ENCODE measurements at regions not wholly inside any gene's neighbourhood (a gene's known extent, or its start where the extent isn't known, plus 50 kb on each side); places are given as distances from the start of the nearest gene placed in this dataset.

DNA sequence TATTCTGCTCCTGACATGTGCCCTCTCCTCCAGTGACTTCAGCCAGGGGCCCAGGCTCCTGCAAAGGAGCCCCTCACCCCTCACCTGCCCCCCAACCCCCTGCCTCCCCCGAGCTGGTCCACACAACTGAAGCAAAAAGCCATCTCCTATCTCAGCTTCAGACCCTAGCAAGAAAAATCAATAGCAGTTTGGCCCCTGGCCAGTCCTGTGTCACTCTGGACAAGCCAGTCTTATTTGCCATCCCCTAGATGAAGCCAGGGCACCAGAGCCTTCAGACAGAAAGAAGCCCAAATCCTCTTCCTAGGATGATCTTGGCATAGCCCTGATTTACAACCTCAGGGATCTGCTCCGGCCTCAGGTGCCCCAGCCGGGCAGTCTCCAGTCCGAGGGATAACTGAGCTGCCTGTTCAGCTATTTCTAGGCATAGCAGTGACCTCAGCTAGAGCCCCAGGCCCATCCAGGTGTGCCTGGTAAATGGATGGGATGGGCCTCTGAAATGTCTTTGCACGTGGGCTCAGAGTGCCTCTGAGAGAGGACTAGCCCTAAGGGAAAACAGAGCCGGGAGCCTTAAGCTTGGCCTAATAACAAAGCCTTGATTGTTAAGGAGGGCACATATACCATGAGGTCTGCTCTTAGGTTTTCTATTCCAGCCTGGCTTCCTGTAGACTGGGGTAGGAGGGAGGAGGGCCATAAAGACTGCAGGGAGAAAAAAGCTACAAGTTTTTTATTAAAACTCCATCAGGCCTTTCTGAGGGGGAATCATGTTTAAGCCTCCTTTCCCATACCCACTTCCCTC is 242.0 kb downstream of the SHQ1 start:
- ChIA-PET CTCF (interaction anchor here (0.5 kb wide), 1 partner anchor 731 kb away, joined by 3 read pairs; no protein-coding TSS in a partner anchor), POLR2A (interaction anchor here (0.7 kb wide), 1 partner anchor 13 kb away, joined by 3 read pairs; no protein-coding TSS in a partner anchor)
- ATAC-seq (no peak), DNase-seq (no peak)
- no peak overlapping the region for H3K4me3 Mint-ChIP-seq
- H3K4me1 Mint-ChIP-seq = no peaks in the 10 kb centered on the region
- no peaks in the 10 kb centered on the region for H3K9me3 Mint-ChIP-seq (ENCODE audit: low read depth)
- H3K36me3 Mint-ChIP-seq (ENCODE audit: low read depth) = no peaks in the 10 kb centered on the region
- peaks cover 3% of the 10 kb centered on the region for H3K27me3 Mint-ChIP-seq
- intact Hi-C loops (cut with DNase I, micrococcal nuclease) = no loop called here
- no peak overlapping the region for H3K27ac Mint-ChIP-seq

DNA sequence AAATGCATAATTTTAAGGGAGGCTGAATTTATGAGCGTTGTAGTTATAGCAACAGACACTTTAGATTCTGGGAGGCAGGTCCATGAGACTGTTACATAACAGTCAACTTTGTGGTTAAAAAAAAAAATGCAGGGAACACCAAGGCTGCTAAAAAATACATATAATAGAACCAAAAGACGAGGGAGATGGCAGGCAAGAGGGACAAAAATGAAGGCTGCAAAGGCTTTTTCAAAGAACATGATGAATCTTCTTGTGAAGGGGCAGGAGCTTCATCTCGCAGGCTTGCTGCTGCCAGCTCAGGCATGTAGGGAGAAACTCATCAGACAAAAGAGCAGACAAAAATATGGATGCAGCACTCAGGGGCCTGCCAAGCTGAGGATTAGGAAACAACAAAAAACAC is 243.9 kb downstream of the SHQ1 start:
- Mint-ChIP-seq H3K9me3 (ENCODE audit: low read depth) (no peaks in the 10 kb centered on the region), H3K27me3 (peaks cover 3% of the 10 kb centered on the region), H3K36me3 (ENCODE audit: low read depth) (no peaks in the 10 kb centered on the region), H3K4me3 (no peak overlapping the region), H3K27ac (no peak overlapping the region), H3K4me1 (no peaks in the 10 kb centered on the region)
- DNase-seq = no peak
- POLR2A ChIA-PET = interaction anchor here (0.6 kb wide), 1 partner anchor 139 kb away, joined by 3 read pairs; no protein-coding TSS in a partner anchor
- CTCF ChIA-PET = no interaction called here
- intact Hi-C loops (cut with DNase I, micrococcal nuclease) = no loop called here
- ATAC-seq = no peak

DNA sequence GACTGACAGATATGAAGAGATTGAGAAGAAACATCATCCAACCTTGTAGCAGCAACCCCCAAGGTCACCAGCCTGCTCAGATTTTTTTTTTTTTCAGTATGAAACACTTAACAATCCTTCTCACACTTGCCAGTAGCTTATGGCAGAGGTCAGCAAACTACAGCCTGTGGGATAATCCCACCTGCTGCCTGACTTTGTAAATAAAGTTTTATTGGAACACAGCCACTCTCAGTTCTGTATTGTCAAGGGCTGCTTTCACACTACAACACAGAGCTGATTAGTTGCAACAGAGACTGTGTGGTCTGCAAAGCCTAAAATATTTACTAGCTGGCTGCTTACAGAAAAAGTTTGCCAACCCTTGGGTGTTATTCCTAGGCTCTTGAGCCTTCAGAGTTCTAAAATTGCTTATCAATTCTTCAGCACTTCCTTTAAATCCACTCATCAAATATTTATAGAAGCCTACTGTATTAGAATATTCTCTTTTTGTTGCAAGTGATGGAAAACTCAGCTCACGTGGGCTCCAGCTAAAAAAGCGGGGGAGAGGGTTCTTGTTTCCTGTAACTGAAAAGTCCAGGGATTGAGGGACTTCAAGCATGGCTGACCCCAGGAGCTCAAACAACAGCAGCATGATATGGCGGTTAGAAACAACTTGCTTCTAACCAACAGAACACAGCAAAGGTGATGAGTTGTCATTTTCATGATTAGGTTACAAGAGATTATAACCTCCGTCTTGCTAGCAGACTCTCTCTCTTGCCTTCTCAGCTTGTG is 246.1 kb downstream of the SHQ1 start:
- intact Hi-C loops (cut with DNase I, micrococcal nuclease) = no loop called here
- ATAC-seq (no peak), DNase-seq (no peak)
- no peak overlapping the region for H3K4me3 Mint-ChIP-seq
- no peaks in the 10 kb centered on the region for H3K4me1 Mint-ChIP-seq
- no peaks in the 10 kb centered on the region for H3K36me3 Mint-ChIP-seq (ENCODE audit: low read depth)
- H3K27ac Mint-ChIP-seq = no peak overlapping the region
- CTCF ChIA-PET = interaction anchor here (1.5 kb wide), 1 partner anchor 12 kb away, joined by 6 read pairs; no protein-coding TSS in a partner anchor
- peaks cover 3% of the 10 kb centered on the region for H3K27me3 Mint-ChIP-seq
- POLR2A ChIA-PET = no interaction called here
- no peaks in the 10 kb centered on the region for H3K9me3 Mint-ChIP-seq (ENCODE audit: low read depth)

DNA sequence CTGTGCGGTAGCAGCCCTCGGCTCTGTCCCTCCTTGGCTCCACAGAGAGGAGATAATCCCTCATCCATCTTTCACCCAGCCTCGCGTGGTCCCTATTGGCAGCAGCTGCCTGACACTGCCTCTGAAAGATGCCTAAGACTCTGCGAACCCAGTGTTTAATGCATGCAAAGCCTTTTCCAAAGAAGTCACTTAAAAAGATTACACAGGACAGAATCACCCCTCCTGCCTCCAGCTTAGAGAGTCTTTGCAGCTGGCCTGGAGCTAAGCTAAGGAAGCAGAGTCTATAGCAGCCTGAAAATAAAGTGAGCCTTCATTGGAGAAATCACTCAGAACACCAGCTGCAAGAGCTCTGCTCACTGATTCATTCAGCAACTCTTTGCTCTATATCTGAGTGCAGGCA is 247.2 kb downstream of the SHQ1 start:
- Mint-ChIP-seq H3K4me1 (no peaks in the 10 kb centered on the region), H3K4me3 (no peak overlapping the region), H3K27me3 (peaks cover 3% of the 10 kb centered on the region), H3K9me3 (ENCODE audit: low read depth) (no peaks in the 10 kb centered on the region), H3K27ac (no peak overlapping the region), H3K36me3 (ENCODE audit: low read depth) (no peaks in the 10 kb centered on the region)
- intact Hi-C loops (cut with DNase I, micrococcal nuclease) = no loop called here
- ChIA-PET CTCF (interaction anchor here (1.5 kb wide), 1 partner anchor 11 kb away, joined by 6 read pairs; no protein-coding TSS in a partner anchor), POLR2A (no interaction called here)
- ATAC-seq (no peak), DNase-seq (no peak)

DNA sequence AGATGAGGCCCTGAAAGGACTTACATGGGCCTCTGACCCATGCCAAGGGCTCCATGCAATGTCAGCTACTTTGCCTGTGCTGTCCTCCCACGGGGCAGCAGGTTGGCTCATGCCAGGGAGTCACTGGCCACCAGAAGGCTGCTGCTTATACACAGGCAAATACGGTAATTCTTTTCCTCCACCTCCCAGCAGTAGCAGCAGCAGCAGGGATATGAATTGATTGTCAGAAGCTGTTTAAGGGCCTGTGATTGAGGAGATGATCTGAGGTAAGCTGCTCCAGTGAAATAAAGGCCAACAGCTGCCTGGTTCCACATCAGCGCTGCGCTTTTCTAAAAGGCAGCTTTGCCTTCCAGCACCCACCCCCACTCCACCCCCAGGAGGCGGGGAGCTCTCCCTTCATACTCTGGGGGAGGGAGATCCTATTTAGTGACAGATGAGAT is 250.5 kb downstream of the SHQ1 start:
- ChIA-PET CTCF (interaction anchor here (0.6 kb wide), 1 partner anchor 131 kb away, joined by 3 read pairs; no protein-coding TSS in a partner anchor), POLR2A (no interaction called here)
- Mint-ChIP-seq H3K27ac (no peak overlapping the region), H3K4me1 (no peaks in the 10 kb centered on the region), H3K4me3 (no peak overlapping the region), H3K36me3 (ENCODE audit: low read depth) (no peaks in the 10 kb centered on the region), H3K9me3 (ENCODE audit: low read depth) (no peaks in the 10 kb centered on the region), H3K27me3 (peaks cover 2% of the 10 kb centered on the region)
- DNase-seq (no peak), ATAC-seq (no peak)
- intact Hi-C loops (cut with DNase I, micrococcal nuclease) = no loop called here

DNA sequence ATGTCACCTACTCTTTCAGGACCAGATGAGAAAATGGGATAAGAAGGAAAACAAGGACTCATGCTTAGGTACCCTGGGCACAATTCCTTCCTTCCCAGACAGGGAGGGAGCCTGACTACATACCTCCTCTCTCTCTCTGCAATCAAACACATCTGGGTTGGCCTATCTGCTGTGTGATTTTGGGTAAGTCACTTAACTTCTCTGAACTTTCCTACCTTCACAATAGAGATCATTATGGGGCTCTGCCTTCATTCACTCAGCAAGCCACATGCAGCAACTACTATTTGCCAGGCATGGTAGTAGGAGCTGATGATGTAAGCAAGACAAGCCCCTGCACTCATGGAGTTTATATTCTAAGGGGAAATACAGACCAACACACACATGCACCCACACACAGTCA is 251.2 kb downstream of the SHQ1 start:
- H3K36me3 Mint-ChIP-seq (ENCODE audit: low read depth) = no peaks in the 10 kb centered on the region
- no peaks in the 10 kb centered on the region for H3K4me1 Mint-ChIP-seq
- H3K9me3 Mint-ChIP-seq (ENCODE audit: low read depth) = no peaks in the 10 kb centered on the region
- H3K4me3 Mint-ChIP-seq = no peak overlapping the region
- no peaks in the 10 kb centered on the region for H3K27me3 Mint-ChIP-seq
- ATAC-seq = no peak
- ChIA-PET POLR2A (no interaction called here), CTCF (no interaction called here)
- no peak for DNase-seq
- no peak overlapping the region for H3K27ac Mint-ChIP-seq
- intact Hi-C loops (cut with DNase I, micrococcal nuclease) = no loop called here

DNA sequence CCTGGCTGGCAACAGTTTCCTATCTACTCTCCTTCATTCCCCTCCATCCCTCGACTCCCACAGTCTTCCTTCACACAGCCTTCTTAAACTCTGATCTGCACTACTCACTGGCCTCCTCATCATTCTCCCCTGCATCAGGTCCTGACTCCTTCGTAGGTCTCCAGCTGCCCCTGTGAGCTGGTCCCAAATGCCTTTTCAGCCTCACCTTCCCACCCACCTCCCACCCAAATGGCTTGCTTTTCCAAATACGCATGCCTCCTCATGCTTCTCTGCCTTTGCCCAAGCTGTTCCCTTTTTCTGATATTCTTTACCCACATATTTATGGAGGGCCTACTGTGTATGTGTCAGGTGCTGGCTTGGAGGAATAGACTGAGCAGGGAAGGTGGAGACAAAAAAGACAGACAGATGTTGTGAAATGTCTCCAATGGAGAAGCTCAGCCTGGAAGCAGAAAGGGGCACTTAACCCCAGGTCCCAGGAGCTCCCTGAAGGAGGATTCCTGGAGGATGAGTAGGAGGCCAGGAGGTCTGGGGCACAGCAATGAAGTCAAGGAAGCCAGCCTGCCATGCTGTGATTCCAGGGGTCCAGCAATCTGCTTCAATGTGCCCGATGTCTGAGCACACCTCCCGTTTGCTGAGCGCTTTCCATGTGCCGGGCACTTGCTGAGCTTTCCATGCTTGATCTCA is 252.2 kb downstream of the SHQ1 start:
- no peaks in the 10 kb centered on the region for H3K4me1 Mint-ChIP-seq
- ATAC-seq (no peak), DNase-seq (no peak)
- no peaks in the 10 kb centered on the region for H3K36me3 Mint-ChIP-seq (ENCODE audit: low read depth)
- CTCF ChIA-PET = no interaction called here
- POLR2A ChIA-PET = no interaction called here
- intact Hi-C loops (cut with DNase I, micrococcal nuclease) = no loop called here
- no peaks in the 10 kb centered on the region for H3K9me3 Mint-ChIP-seq (ENCODE audit: low read depth)
- H3K27ac Mint-ChIP-seq = no peak overlapping the region
- no peaks in the 10 kb centered on the region for H3K27me3 Mint-ChIP-seq
- H3K4me3 Mint-ChIP-seq = no peak overlapping the region

DNA sequence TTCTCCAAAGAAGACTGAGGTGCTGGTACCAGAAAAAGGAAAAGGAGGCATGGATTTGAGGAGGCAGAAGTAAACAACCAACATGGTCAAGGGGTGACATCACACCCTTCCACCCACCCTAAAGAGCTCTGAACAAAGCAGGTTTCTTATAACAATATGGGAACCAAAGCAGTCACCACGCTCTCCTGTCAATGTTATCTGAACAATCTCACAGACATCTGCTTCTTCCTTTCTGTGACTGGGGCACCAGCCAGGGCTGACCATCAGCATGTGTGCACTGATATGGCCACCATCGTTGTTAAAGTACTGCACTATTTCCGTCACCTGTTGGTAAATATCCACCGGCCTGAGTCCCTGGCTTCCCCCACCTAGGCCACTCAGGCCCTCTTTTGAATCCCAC is 252.9 kb downstream of the SHQ1 start:
- no peaks in the 10 kb centered on the region for H3K36me3 Mint-ChIP-seq (ENCODE audit: low read depth)
- ATAC-seq (no peak), DNase-seq (no peak)
- H3K4me1 Mint-ChIP-seq = no peaks in the 10 kb centered on the region
- no peaks in the 10 kb centered on the region for H3K27me3 Mint-ChIP-seq
- intact Hi-C loops (cut with DNase I, micrococcal nuclease) = no loop called here
- no peak overlapping the region for H3K27ac Mint-ChIP-seq
- H3K9me3 Mint-ChIP-seq (ENCODE audit: low read depth) = no peaks in the 10 kb centered on the region
- CTCF ChIA-PET = no interaction called here
- POLR2A ChIA-PET = no interaction called here
- no peak overlapping the region for H3K4me3 Mint-ChIP-seq

DNA sequence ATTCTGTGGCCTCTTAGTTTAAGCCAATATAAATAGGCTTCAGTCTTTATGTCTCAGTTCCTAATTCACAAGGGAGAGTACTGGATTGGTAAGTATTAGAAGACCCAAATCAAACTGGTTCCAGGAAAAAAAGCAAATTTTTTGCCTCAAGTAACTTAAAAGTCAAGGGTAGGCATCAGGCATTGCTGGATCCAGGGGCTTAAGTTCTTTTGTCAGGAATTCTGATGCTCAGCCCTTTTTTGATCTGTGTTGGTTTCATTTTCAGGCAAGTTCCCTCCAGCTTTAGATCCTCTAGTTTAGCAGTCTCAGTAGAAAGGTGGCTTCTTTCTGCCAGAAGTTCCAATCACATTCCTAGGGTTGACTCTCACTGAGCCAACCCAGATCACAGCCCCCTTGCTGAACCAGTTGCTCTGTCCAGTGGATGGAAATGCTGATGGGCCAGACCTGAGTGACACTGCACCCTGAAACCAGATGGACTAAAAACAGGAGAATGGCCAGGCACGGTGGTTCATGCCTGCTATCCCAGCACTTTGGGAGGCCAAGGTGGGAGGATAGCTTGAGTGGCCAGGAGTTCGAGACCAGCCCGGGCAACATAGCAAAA is 253.5 kb downstream of the SHQ1 start:
- Mint-ChIP-seq H3K27ac (no peak overlapping the region), H3K4me3 (no peak overlapping the region), H3K9me3 (ENCODE audit: low read depth) (no peaks in the 10 kb centered on the region), H3K27me3 (no peaks in the 10 kb centered on the region), H3K36me3 (ENCODE audit: low read depth) (no peaks in the 10 kb centered on the region), H3K4me1 (no peaks in the 10 kb centered on the region)
- ATAC-seq = no peak
- ChIA-PET CTCF (no interaction called here), POLR2A (no interaction called here)
- no peak for DNase-seq
- intact Hi-C loops (cut with DNase I, micrococcal nuclease) = no loop called here

DNA sequence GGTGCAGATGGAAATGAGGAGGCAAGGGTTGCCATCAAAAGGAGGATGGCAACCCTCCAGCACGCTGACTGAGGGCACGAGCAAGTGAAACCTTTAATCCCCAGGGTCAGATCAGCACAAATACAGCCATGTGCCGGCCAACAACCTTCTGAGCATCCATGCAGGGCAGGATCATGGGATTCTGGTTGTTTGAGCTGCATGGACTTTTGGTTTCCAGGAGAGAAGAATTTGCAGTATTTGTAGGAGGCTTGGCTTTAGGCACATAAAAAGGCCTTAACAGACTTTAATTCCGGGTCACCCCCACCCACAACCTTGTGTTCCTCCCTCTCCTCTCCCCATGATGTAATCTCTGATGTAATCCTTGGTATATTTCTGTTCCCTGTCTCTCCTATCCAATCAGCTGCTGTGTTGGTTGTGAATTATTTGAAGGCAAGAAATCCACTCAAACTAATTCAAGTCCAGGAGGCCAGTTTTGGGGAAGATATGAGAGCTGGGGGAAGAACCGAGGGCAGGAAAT is 254.3 kb downstream of the SHQ1 start:
- H3K36me3 Mint-ChIP-seq (ENCODE audit: low read depth) = no peaks in the 10 kb centered on the region
- POLR2A ChIA-PET = no interaction called here
- no peak overlapping the region for H3K27ac Mint-ChIP-seq
- DNase-seq (no peak), ATAC-seq (no peak)
- no peaks in the 10 kb centered on the region for H3K27me3 Mint-ChIP-seq
- intact Hi-C loops (cut with DNase I, micrococcal nuclease) = no loop called here
- CTCF ChIA-PET = interaction anchor here (0.9 to 1.2 kb wide), 2 partner anchors 13 to 55 kb away, joined by 3 read pairs; no protein-coding TSS in a partner anchor
- no peaks in the 10 kb centered on the region for H3K9me3 Mint-ChIP-seq (ENCODE audit: low read depth)
- no peak overlapping the region for H3K4me3 Mint-ChIP-seq
- H3K4me1 Mint-ChIP-seq = no peaks in the 10 kb centered on the region
